ENCODE measurements at regions not wholly inside any gene's neighbourhood (a gene's known extent, or its start where the extent isn't known, plus 50 kb on each side); places are given as distances from the start of the nearest gene placed in this dataset.

GRCh38 chr12:30019366-30020140 lies 235.8 kb upstream of the TMTC1 start:
- no peak for DNase-seq
- TF ChIP-seq CTCF (IDR thresholded peaks at IDR 0.05) (no peak), POLR2A (IDR thresholded peaks at IDR 0.05) (no peak)
- intact Hi-C loops (cut with DNase I; ENCODE audit: low total_unique reads), result no loop called here
- Histone ChIP-seq H3K4me1 (no peaks in the 10 kb centered on the region), H3K9me3 (no peaks in the 10 kb centered on the region), H3K4me3 (no peak overlapping the region), H3K27me3 (no peaks in the 10 kb centered on the region), H3K27ac (no peak overlapping the region), H3K36me3 (no peaks in the 10 kb centered on the region)

- TF ChIP-seq POLR2A (IDR thresholded peaks at IDR 0.05), result no peak
- no peak for TF ChIP-seq CTCF (IDR thresholded peaks at IDR 0.05)
- Histone ChIP-seq H3K4me1 (no peaks in the 10 kb centered on the region), H3K4me3 (no peak overlapping the region), H3K27ac (no peak overlapping the region), H3K9me3 (no peaks in the 10 kb centered on the region), H3K27me3 (no peaks in the 10 kb centered on the region), H3K36me3 (no peaks in the 10 kb centered on the region)
- no peak for DNase-seq
- intact Hi-C loops (cut with DNase I; ENCODE audit: low total_unique reads), result no loop called here
Measured at GRCh38 chr12:30016540-30017055, 232.9 kb upstream of the TMTC1 start.

GRCh38 chr12:30015631-30016337 lies 232.0 kb upstream of the TMTC1 start:
- no peak for TF ChIP-seq CTCF (IDR thresholded peaks at IDR 0.05)

GRCh38 chr12:30014991-30015390 lies 231.2 kb upstream of the TMTC1 start:
- DNase-seq, result no peak
- Histone ChIP-seq H3K4me1 (no peaks in the 10 kb centered on the region), H3K4me3 (no peak overlapping the region), H3K27ac (no peak overlapping the region), H3K36me3 (no peaks in the 10 kb centered on the region), H3K27me3 (no peaks in the 10 kb centered on the region), H3K9me3 (no peaks in the 10 kb centered on the region)
- TF ChIP-seq POLR2A (IDR thresholded peaks at IDR 0.05) (no peak), CTCF (IDR thresholded peaks at IDR 0.05) (no peak)
- intact Hi-C loops (cut with DNase I; ENCODE audit: low total_unique reads), result no loop called here

More at GRCh38 chr12:30015631-30016337, 232.0 kb upstream of the TMTC1 start:
- Histone ChIP-seq H3K27ac (no peak overlapping the region), H3K4me3 (no peak overlapping the region), H3K36me3 (no peaks in the 10 kb centered on the region), H3K9me3 (no peaks in the 10 kb centered on the region), H3K4me1 (no peaks in the 10 kb centered on the region), H3K27me3 (no peaks in the 10 kb centered on the region)
- no peak for DNase-seq
- intact Hi-C loops (cut with DNase I; ENCODE audit: low total_unique reads), result no loop called here

- Histone ChIP-seq H3K9me3 (no peaks in the 10 kb centered on the region), H3K27ac (no peak overlapping the region), H3K27me3 (no peaks in the 10 kb centered on the region), H3K4me3 (no peak overlapping the region), H3K36me3 (no peaks in the 10 kb centered on the region), H3K4me1 (no peaks in the 10 kb centered on the region)
- no peak for TF ChIP-seq CTCF (IDR thresholded peaks at IDR 0.05)
- no peak for TF ChIP-seq POLR2A (IDR thresholded peaks at IDR 0.05)
- intact Hi-C loops (cut with DNase I; ENCODE audit: low total_unique reads), result no loop called here
- DNase-seq, result no peak
Measured at GRCh38 chr12:30012816-30013450, 229.2 kb upstream of the TMTC1 start.
